HG03066 (cell line): ENCODE measurements at regions not wholly inside any gene's neighbourhood (a gene's known extent, or its start where the extent isn't known, plus 50 kb on each side); places are given as distances from the start of the nearest gene placed in this dataset.
A peak's percentile ranks its signal among the peaks of the same experiment; 100 is the strongest.
"Not testable (repeated sequence)": the region's sequence is repeated elsewhere in the genome, so short reads cannot be mapped to it uniquely, and the experiment has no call there.

Experiments
- ATAC-seq: cut with Tn5 transposase; IDR thresholded peaks from one replicate; pipeline ENCODE4 v1.9.1; 2021; ENCODE audit warnings: low read depth; ENCODE audit not compliant: unreplicated experiment

DNA sequence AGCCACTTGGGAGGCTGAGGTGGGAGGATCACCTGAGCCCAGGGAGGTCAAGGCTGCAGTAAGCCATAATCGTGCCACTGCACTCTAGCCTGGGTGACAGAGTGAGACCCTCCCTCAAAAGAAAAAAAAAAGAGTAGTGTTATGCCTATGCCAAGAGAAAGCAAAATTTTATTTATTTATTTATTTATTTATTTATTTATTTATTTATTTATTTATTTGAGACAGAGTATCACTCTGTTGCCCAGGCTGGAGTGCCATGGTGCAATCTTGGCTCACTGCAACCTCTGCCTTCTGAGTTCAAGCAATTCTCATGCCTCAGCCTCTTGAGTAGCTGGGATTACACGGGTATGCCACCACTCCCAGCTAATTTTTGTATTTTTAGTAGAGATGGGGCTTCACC, 72.6 kb upstream of the RAPGEF2 start:
- not testable (repeated sequence) for ATAC-seq

DNA sequence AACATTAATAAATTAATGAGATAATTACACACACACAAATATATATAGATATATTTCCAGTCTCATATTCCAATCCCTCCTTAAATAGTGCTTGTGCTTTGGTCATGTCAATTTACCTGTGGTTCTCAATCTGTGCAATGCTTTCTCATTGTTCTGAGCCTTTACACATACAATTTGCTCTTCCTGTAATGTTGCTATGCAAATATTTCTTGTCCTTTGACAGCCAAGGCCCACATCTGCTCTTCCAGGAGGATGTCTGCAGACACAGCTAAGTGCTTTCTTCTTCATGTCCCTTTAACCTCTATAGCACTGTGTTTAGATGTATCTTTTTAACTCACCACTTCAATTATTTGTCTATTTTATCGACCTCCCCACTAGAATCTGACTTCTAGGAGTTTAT, 67.3 kb upstream of the RAPGEF2 start:
- no peak for ATAC-seq

DNA sequence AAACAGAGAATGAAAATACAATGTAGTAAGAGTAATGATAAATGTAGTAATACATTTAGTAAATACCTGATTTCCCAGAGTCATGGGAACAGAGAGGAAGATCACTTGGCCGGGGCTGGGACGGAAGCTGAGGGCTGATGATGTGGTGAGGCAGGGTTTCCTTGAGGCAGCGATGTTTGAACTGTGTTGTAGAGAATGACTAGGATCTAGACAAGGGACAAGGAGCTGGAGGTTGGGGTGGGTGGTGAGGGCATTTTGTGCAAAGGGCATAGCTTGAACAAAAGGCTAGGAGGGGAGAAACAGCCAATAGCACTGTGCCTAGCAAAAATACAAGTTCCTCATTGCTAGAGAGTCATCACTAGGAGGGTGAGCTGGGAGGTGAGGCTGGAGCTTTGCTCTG, 64.3 kb upstream of the RAPGEF2 start:
- no peak for ATAC-seq

DNA sequence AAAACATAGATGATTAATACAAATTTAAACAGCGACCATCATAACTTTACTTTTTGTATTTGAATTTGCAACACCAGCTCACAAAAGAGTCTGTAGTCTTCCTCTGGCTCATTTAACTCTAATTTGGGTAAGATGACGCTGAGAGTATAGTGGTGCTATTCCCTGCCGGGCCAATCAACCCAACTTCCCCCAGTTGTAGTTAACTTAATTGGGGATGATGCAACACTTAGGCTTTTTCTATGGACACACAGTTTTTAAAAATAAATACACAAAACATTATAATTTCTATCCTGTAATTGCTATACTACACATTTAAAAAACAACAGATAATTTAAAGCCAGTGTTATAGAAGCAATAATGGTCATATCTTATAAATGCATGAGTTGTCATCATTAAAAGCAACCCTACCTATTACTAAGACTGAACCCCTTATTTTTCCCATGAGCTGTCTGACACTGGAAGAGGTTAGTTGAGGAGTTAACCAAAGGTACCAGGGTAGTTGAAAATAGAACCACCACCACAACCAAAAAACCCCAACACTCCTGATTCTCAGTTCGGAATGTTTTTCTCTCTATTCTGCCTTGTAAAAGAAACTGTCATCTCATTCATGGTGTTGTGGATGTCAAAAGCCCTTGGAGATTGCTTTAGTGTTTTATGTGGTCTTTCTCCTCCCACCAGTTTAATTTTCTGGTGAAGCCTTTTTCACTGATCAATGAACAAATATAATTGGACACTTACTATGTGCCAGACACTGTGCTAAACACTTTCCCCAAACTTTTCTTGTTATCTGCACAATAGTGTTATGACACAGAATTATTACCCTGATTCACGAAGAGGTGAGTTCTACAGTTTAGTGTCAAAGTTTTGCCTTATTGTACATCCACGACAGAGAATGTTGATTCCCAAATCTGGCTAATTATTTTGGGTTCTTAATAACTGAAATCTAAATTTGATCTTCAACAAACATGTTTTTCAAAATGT, 61.5 kb upstream of the RAPGEF2 start:
- no peak for ATAC-seq

- no peak for ATAC-seq
Measured at GRCh38 chr4:159042097-159042605, 60.7 kb upstream of the RAPGEF2 start.

DNA sequence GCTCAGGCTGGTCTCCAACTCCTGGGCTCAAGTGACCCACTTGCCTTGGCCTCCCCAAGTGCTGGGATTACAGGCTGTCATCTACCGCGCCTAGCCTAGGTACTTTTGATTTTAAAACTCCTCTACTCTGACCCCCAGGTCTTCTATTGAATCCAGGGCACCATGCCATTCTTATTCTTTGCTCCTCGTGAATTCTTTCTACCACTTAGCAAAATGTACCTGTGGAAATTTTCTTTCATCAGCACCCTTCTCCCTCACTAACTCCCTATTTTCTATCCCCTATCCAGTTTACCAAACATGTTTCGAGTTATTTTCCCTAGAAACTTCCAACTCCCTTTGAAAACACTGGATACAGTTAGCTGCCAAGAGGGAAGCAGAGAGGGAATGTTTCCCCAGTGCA, 60.0 kb upstream of the RAPGEF2 start:
- ATAC-seq = no peak

DNA sequence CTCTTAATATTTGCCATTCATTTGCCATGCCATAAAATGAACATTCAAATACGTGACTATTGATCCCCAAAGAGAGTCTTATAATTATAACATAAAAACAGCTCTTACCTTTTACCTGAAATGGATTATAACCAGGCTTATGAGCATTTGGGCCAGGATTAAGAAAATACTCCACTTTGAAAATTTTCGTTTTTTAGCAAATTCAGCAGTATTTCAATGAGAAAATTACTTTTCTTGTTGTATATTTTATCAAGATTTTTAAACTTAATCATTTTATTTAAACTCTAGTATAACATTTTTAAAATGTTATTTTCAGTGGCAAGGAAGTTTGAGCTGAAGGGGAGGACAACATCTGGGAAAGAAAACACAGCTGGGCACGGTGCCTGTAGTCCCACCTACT, 59.0 kb upstream of the RAPGEF2 start:
- no peak for ATAC-seq

GRCh38 chr4:159045321-159045720, 57.6 kb upstream of the RAPGEF2 start:
- no peak for ATAC-seq

DNA sequence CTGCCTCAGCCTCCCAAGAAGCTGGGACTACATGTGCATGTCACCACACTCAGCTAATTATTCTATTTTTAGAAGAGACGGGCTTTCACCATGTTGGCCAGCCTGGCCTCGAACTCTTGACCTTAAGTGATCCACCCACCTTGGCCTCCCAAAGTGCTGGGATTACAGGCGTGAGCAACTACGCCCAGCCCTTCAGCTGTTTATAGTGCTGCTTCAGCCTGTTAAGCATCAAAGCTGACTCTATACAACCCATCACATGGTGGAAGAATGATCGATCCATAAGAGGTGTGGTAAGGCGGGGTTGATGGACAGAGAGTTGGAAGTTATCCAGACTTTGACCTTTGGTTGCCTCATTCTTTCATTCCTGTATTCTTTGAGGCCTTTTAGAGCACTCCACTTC, 56.2 kb upstream of the RAPGEF2 start:
- ATAC-seq = no peak

GRCh38 chr4:159047478-159048165, 55.3 kb upstream of the RAPGEF2 start:
- no peak for ATAC-seq

- no peak for ATAC-seq
Measured at GRCh38 chr4:159048166-159048886, 54.6 kb upstream of the RAPGEF2 start.

DNA sequence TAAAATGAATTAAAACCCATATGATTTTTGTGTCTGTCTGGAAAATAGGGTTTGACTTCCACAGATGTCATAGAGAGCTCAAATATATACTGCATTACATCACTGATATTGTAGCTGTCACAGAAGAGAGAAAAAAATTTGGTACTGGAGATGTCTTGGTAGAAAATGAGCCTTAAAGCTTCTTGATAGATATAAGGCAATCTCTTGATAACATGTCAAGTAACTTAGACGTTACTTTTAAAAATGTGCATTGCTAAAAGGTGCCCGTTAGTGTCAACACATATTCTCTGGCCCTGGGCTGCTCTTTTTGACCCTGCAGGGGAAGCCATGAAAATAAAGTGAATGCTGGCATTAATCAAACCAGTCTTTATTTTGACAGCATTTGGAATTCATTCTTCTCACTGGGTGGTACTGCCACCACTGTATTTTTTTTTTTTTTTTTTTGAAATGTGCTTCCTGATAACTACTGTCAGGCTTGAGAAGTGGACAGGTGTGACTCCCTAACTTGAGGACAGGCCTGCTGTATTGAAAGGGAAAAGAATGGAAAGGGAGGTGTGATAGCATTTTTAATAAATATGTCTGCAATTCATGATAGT, 53.0 kb upstream of the RAPGEF2 start:
- ATAC-seq = no peak

GRCh38 chr4:159051245-159052071, 51.4 kb upstream of the RAPGEF2 start:
- ATAC-seq = peak; percentile 83

GRCh38 chr4:159052315-159052714, 50.6 kb upstream of the RAPGEF2 start:
- ATAC-seq = peak; percentile 42
